NCI-H2107 treated with DMSO at 0.1 percent for 48 hours (cell line): ENCODE measurements at regions not wholly inside any gene's neighbourhood (a gene's known extent, or its start where the extent isn't known, plus 50 kb on each side); places are given as distances from the start of the nearest gene placed in this dataset.

Experiments
- DNase-seq: peaks from one replicate; lab custom pipeline; 2025; ENCODE audit not compliant: unreplicated experiment; lab: John Stamatoyannopoulos, UW

DNA sequence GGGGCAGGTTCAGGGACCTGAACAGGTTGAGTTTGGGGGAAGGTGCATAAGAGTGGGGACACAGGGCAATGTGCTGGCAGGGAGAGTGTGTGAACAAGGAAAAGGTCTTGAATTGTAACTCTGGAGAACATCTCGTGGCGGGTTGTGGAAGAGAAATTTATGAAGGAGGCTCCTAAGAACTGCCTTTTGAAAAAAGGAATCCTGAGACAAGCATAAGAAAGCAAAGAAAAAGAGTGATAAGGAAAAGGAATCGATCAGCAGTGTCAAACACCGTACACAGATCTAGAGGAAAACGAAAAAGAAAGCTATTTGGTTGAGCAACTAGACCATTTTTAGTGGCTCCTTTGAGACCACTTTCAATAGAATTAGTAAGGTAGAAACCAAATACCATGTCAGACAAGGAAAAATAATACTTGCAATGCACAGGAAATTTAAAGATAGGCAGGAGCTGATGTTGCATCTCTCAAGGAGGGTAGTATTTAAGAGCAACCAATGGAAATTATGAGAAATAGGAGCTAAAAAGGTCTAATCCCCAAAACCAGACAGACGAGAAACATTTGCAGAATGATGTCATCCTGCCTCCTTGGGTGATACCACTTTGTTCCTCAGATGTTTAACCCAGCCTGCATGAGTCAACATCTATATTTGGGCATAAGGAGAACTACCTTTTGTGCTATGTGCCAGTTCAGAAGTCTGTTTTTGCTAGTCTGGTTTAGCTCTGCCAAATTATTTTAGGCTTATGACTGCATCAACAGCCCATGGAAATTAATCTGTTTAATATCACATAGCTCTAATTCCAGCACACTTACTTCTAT is 64.5 kb upstream of the STK38L start:
- DNase-seq: no peak

DNA sequence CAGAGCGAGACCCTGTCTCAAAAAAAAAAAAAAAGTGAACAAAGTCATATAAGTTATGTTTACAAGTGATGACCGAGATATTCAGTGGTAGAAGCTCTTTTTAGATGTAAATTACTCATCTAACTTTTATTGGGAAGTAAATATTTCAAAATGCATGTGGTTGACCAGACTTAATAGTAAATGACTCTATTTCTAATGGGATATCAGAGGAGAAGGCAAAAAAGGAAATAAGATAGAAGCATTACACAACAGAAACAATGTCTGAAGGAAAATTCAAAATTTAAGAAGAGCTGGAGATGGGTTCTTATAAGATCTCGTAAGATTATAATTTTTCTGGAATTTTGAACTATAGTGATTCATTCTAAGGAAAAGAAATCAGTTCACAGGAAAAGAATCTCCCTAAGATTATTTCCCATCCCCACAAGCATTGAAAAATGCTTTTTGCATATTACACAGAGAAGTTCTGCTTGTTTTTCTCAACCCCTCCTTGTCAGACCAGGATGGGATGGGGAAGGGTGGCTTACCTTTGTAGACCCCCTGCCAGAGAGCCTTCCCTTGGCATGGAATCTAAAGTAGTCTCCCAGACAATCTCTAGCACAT is 63.1 kb upstream of the STK38L start:
- DNase-seq: no peak

DNA sequence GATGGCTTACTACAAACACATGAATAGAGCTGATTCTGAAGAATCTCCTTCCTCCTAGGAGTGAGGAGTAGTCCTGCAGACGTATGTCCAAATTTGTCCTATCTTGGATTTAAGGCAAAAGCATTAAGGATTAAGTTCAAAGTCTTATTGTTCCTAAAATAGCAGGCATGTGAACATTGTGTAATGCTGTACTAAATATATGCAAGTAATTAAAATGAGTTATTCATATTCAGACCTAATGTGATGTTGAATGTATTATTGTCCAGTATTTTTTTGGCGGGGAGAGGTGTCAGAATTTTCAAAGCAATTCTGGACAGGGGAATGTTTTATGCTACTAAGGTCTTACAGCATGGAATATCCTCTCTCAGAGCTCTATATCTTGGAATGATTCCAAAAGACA is 60.7 kb upstream of the STK38L start:
- no peak for DNase-seq

GRCh38 chr12:27185234-27186021 is 58.7 kb upstream of the STK38L start:
- no peak for DNase-seq

DNA sequence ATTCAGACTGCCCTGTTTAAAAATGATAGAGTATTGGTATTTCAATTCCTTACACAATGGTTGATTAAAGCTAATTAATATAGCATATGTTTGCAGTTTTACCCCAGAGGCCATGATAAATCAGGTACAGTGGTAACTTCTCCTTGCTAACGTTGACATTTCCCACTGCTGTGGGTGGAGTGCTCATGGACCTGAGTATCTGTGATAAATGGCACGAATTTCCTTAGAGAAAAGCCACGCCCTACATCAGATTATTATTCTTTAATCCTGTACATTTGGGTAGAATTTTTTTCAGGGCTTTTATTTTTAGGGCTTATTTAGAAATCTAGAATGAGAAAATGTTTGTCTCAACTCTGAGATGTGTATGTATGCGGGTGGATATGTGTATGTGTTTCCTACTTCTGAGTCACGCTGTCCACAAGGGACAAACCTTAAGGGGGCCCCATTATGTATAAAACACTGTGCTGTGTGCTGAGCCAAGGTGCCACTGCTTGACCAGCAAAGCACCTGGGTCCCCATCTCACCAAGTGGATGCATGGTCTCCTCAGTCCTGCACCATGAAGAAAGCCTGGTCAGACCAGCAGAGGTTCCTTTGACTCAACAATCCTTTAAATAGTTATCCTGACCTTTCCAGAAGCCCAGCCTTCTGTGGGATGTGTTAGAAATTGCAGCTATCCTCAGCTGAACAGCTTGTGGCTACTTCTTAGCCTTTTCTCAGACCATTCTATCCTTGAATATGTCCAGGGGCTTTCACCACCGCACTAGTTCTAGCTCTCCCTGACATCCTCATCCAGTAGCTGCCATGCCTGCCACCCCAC is 57.9 kb upstream of the STK38L start:
- no peak for DNase-seq

DNA sequence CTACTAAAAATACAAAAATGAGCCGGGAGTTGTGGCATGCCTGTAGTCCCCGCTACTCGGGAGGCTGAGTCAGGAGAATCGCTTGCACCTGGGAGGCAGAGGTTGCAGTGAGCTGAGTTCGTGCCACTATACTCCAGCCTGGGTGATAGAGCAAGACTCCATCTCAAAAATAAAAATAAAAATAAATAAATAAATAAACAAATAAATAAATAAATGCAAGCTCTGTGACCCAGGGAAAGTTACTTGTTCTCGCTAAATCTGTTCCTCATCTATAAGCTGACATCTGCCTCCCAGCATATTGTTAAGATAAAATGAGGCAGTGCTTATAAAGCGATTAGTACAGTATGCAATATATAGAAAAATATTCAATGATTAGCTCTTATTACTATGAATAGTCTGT is 56.4 kb upstream of the STK38L start:
- DNase-seq: no peak

DNA sequence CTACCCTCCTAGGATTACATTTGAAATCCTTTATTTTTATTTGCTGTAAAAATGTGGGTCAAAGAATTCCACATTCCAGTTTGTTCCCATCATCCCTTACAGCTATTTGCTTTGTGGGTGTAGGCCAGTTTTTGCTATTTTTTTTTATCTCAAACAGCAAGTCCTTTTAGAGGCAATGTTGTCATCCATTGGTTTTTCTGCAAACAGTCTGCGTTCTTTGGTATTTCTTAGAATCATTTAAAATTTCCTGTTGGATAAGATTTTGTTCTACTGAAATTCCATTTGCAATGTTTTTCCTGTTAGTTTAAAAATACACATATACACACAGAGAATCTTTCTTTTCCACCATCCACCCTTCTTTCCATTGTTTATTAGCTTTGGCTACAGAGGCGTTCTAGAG is 53.3 kb upstream of the STK38L start:
- DNase-seq: no peak

- DNase-seq: no peak
Observed at GRCh38 chr12:27191531-27191930, 52.6 kb upstream of the STK38L start.

GRCh38 chr12:27192118-27192802 is 51.8 kb upstream of the STK38L start:
- no peak for DNase-seq

DNA sequence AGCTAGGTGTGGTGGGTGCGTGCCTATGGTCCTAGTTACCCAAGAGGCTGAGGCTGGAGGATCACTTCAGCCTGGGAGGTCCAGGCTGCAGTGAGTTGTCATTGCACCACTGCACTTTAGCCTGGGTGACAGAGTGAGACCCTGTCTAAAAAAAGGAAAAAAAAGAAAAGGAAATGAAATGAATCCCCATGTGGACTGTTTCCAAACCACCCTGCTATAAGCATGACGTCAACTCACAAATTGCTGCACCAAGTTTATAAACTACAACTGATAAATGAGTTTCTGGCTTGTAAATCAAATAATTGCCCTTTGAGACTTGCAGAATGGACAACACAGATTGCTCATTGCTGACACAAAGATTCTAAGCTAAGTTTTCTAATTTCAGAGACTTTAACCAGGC is 51.0 kb upstream of the STK38L start:
- DNase-seq: no peak

DNA sequence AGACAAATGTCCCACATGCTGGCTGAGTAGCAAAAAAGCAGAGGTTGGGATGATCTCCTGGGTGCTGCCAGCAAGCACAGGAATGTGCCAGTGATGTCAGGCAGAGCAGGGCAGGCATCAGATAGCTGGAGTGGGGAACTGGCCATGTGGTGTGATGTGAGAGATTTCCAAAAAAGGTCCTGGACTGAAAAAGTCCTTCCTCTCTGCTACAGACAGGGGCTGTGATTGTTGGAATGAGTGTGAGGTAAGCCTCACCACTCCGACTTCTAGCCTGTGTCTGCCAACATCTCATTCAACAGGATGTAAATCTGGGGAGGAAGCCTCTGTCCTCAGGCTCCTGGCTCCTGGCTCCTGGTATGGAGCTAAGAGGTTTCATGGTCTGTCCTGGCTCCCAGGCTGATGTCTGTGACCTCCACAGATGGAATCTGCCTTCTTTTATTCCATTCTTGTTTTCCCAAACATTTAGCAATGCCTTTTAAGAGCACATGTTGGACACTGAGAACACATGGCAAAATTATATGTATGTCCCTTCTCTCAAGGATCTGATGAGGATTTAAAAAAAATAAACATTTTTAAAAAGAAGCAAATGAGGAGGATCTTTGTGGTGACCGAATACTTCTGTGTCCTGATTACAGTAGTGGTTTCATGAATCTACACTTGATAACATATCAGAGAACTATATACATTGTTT is 50.1 kb upstream of the STK38L start:
- no peak for DNase-seq
